ENCODE measurements at regions not wholly inside any gene's neighbourhood (a gene's known extent, or its start where the extent isn't known, plus 50 kb on each side); places are given as distances from the start of the nearest gene placed in this dataset.

DNA sequence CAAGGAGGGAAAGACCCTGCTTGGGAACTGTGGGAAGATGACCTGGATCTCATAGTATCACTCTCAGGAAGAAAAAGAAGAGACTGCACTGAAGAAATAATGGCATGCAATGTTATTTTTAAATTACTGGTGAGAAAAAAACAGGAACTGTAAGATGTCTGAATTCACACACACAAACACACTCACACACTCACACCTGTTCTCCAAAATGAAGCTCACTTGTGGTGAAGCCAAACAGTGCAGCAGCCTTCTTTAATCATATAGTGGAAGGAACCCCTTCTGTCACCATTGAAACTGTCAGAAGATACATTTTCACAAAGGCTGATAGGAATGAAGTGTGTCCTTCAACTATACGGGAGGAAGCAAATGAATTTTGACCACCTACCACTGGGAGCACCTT, 156.5 kb upstream of the GHITM start:
- 61% methylated on average over 1 of the region's 1 CpG; no CpG with 5 or more reads in 1 of the 2 experiments for WGBS, 2 experiments (ENCODE audit: extremely low coverage in 1 of 2, insufficient coverage in 1 of 2, insufficient read length in 1 of 2, insufficient replicate concordance in 2 of 2, low coverage in 1 of 2, low lambda C conversion rate in 2 of 2, missing lambda C conversion rate in 1 of 2)
- CTCF ChIA-PET (ENCODE audit: partially characterized antibody), result interaction anchor here (0.6 to 1.8 kb wide), 6 partner anchors 10 to 1047 kb away, joined by 3 to 5 read pairs (median 4); no protein-coding TSS in a partner anchor
- no peak overlapping the region for H3K4me3 ChIP-seq (ENCODE audit: extremely low read depth in 1 of 4, insufficient read depth in 2 of 4, low read depth in 3 of 4, low read length in 4 of 4)
- no peak overlapping the region for H2AK5ac ChIP-seq (ENCODE audit: low read depth, low read length)
- no peak overlapping the region for H4K8ac ChIP-seq (ENCODE audit: extremely low read depth, insufficient read depth, low read length)
- no peak overlapping the region for H3K4ac ChIP-seq (replicated peaks; ENCODE audit: insufficient read length, low read depth, low read length)
- DNase-seq (ENCODE audit: low read depth in 1 of 2, low spot score in 2 of 2) (no peak), FAIRE-seq (no peak)
- H3K79me2 ChIP-seq (ENCODE audit: control insufficient read depth in 1 of 2, insufficient read depth in 2 of 2, low read length in 2 of 2), result no peaks in the 10 kb centered on the region
- H4K5ac ChIP-seq (ENCODE audit: insufficient read length, low read depth, low read length), result no peak overlapping the region
- no peaks in the 10 kb centered on the region for H3K9me3 ChIP-seq (ENCODE audit: insufficient read depth in 2 of 2, low read depth in 1 of 2, low read length in 1 of 2)
- H2BK15ac ChIP-seq (ENCODE audit: low read length), result 0 out of 2 replicates have a peak overlapping the region, but pooled peaks have one; percentile 46
- no peaks in the 10 kb centered on the region; the same call in 1 of the 2 replicates for H3K23me2 ChIP-seq (ENCODE audit: low read depth, low read length)
- H3K56ac ChIP-seq (replicated peaks; ENCODE audit: insufficient read length, low read depth, low read length), result no peak overlapping the region
- no peak overlapping the region for H3K9ac ChIP-seq (replicated peaks in 1 of 4; ENCODE audit: extremely low read depth in 1 of 4, low read depth in 3 of 4, low read length in 3 of 4)
- POLR2A ChIA-PET (ENCODE audit: partially characterized antibody), result interaction anchor here (0.7 kb wide), 1 partner anchor 22 kb away, joined by 3 read pairs; no protein-coding TSS in a partner anchor
- 0 out of 2 replicates have a peak overlapping the region, but pooled peaks have one; percentile 86 for H2BK20ac ChIP-seq (ENCODE audit: low read length)
- H2BK5ac ChIP-seq (ENCODE audit: low read depth, low read length), result no peak overlapping the region
- H3K4me1 ChIP-seq (replicated peaks in 1 of 4; ENCODE audit: control insufficient read depth in 3 of 4, insufficient read depth in 4 of 4, low read length in 3 of 4), result peaks cover 0 to 7% (median 3%) of the 10 kb centered on the region in 4 experiments; a peak in 2 of 7 replicates
- no peak overlapping the region for H3K27ac ChIP-seq (ENCODE audit: low read depth, low read length)
- H3K36me3 ChIP-seq (ENCODE audit: control insufficient read depth in 2 of 4, insufficient read depth in 4 of 4, low read length in 3 of 4), result no peaks in the 10 kb centered on the region
- H3K14ac ChIP-seq (ENCODE audit: insufficient read length), result no peak overlapping the region
- no peak overlapping the region for H2BK120ac ChIP-seq (replicated peaks; ENCODE audit: low read depth, low read length)
- no peaks in the 10 kb centered on the region for H3K79me1 ChIP-seq (ENCODE audit: low read depth, low read length)
- no peaks in the 10 kb centered on the region for H4K20me1 ChIP-seq (replicated peaks in 1 of 2; ENCODE audit: control insufficient read depth in 1 of 2, insufficient read depth in 2 of 2, low read length in 2 of 2)
- no peaks in the 10 kb centered on the region for H3K27me3 ChIP-seq (replicated peaks in 1 of 4; ENCODE audit: control insufficient read depth in 3 of 4, extremely low read depth in 1 of 4, insufficient read depth in 3 of 4, low read length in 3 of 4)
- H4K91ac ChIP-seq (replicated peaks; ENCODE audit: insufficient read length, low read length), result no peak overlapping the region
- H3K18ac ChIP-seq (ENCODE audit: extremely low read depth, low read length), result no peak overlapping the region
- no peak overlapping the region for H3K4me2 ChIP-seq (ENCODE audit: insufficient read depth in 1 of 2, low read depth in 2 of 2, low read length in 2 of 2)
- no peak overlapping the region for H3K23ac ChIP-seq (ENCODE audit: insufficient read length)
- H2AFZ ChIP-seq (ENCODE audit: low read length), result no peak overlapping the region
- H2BK12ac ChIP-seq (ENCODE audit: low read depth, low read length), result no peak overlapping the region
- TF ChIP-seq PHF8 (conservative IDR thresholded peaks at IDR 0.05; ENCODE audit: low read depth, low read length) (no peak), NRF1 (IDR thresholded peaks at IDR 0.05; ENCODE audit: low read depth, low read length) (no peak), TAF7 (optimal IDR thresholded peaks at IDR 0.05; ENCODE audit: borderline replicate concordance, low read depth, low read length) (no peak), RNF2 (IDR thresholded peaks at IDR 0.05; ENCODE audit: borderline replicate concordance, low read depth, low read length, missing control alignments, poor library complexity, severe bottlenecking) (no peak)
